HG03439 (cell line): ENCODE measurements at regions not wholly inside any gene's neighbourhood (a gene's known extent, or its start where the extent isn't known, plus 50 kb on each side); places are given as distances from the start of the nearest gene placed in this dataset.
"Not testable (repeated sequence)": the region's sequence is repeated elsewhere in the genome, so short reads cannot be mapped to it uniquely, and the experiment has no call there.

Experiments
- ATAC-seq: cut with Tn5 transposase; IDR thresholded peaks from one replicate; pipeline ENCODE4 v1.9.1; 2021; ENCODE audit warnings: mild to moderate bottlenecking, moderate library complexity; ENCODE audit not compliant: unreplicated experiment

DNA sequence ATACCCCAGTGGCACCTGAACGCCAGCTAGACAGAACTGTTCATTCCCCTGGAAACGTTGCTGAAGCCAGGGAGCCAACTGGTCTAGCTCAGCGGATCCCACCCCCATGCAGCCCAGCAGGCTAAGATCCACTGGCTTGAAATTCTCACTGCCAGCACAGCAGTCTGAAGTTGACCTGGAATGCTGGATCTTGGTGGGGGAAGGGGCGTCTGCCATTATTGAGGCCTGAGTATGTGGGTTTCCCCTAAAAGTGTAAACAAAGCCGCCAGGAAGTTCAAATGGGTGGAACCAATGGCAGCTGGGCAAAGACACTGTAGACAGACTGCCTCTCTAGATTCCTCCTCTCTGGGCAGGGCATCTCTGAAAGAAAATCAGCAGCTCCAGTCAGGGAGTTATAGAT is 213.0 kb downstream of the NKX6-1 start:
- no peak for ATAC-seq

DNA sequence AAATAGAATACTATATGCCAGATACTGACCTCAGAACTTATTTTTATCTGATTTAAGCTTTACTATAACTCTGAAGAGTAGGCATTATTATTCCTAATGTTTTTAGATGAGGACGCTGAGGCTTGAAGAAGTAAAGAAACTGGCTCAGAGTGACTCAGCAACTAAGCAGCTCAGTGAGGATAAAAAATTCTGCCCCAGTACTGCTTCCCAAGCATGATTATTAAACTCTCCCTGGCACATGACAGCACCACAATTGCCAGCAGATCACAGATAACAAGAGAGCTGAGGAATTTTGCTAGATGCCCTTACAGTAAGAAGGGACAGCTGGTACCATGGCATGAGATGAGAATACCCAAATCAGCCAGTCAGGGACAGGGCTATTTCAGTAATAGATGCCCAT is 219.4 kb downstream of the NKX6-1 start:
- no peak for ATAC-seq

- no peak for ATAC-seq
Observed at GRCh38 chr4:84277923-84278322, 221.2 kb downstream of the NKX6-1 start.

GRCh38 chr4:84276752-84277151 is 222.3 kb downstream of the NKX6-1 start:
- ATAC-seq: no peak

DNA sequence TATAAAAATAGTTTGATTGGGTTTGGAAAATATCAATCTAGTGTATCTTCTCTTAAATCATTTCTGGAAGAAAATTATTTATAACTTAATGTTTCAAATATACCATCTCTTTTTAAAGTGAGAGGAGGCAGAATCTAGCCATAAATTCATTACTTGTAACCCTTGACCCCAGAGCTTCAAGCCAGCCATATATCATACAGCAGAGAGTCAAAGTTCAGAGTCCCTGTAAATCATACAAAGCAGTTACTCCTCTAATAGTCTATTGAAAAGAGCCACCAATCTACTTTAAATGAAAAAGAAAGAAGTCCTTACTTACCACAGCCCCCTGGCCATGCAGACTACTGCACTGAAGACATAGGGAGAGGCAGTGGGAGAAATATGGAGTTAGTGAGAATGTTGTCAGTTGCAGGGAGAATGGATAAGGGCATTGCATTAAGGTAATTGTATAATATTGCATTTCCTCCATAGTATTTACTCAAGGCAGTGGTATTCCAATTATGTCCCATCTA is 229.5 kb downstream of the NKX6-1 start:
- no peak for ATAC-seq

GRCh38 chr4:84264652-84265051 is 234.4 kb downstream of the NKX6-1 start:
- no peak for ATAC-seq

DNA sequence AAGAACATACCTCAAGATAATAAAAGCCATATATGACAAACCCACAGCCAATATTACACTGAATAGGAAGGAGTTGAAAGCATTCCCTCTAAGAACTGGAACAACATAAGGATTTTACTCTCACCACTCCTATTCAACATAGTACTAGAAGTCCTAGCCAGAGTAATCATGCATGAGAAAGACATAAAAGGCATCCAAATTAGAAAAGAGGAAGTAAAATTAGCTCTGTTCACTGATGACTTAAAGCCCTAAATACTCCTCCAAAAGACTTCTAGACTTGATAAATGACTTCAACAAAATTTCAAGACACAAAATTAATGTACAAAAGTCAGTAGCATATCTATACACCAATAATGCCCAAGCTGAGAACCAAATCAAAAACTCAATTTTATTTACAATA is 235.7 kb downstream of the NKX6-1 start:
- ATAC-seq: no peak

GRCh38 chr4:84260495-84260894 is 238.6 kb downstream of the NKX6-1 start:
- ATAC-seq: no peak

GRCh38 chr4:84258905-84259830 is 239.9 kb downstream of the NKX6-1 start:
- ATAC-seq: peak; percentile 67

GRCh38 chr4:84254537-84254936 is 244.6 kb downstream of the NKX6-1 start:
- no peak for ATAC-seq

DNA sequence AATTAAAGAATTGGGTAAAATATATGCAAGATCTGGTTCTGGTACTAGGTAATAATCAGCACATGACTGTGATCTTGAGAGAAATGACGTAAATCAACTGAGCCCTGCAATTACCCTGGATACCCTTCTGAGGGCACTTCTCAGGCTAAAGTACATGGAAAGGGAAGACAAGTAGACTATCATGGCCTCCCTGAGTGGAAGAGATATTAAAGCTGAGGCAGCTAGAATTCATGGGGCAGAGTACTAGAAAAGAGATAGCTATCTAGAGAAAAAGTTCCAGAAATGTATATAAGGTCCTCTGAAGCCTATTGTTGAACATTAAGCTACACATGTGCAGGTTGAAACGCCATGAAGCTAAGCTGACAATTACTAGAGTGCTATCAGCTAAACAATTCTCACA is 249.6 kb downstream of the NKX6-1 start:
- ATAC-seq: no peak

DNA sequence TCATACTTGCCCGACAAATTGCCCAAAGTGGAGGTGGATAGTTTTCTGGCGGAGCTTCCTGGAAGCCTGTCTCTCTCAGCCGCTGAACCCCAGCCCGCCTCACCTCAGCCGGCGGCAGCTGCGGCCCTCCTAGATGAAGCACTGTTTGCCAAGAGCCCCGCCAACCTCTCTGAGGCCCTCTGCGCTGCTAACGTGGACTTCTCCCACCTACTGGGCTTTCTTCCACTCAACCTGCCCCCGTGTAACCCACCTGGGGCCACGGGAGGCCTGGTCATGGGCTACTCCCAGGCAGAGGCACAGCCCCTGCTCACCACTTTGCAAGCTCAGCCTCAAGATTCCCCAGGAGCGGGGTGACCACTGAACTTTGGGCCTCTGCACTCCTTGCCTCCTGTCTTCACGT is 254.1 kb downstream of the NKX6-1 start:
- ATAC-seq: not testable (repeated sequence)

DNA sequence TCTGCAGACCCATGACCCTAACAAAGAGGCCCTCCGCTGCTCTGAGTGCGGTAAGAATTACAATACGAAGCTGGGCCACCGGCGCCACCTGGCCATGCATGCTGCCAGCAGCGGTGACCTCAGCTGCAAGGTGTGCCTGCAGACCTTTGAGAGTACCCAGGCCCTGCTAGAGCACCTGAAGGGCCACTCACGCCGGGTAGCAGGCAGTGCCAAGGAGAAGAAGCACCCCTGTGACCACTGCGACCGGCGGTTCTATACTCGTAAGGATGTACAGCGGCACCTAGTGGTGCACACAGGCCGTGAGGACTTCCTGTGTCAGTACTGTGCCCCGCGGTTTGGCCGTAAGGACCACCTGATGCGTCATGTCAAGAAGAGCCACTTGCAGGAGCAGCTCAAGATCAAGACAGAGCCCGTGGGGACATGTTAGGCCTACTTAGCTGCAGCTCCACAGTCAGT is 254.7 kb downstream of the NKX6-1 start:
- ATAC-seq: not testable (repeated sequence)

DNA sequence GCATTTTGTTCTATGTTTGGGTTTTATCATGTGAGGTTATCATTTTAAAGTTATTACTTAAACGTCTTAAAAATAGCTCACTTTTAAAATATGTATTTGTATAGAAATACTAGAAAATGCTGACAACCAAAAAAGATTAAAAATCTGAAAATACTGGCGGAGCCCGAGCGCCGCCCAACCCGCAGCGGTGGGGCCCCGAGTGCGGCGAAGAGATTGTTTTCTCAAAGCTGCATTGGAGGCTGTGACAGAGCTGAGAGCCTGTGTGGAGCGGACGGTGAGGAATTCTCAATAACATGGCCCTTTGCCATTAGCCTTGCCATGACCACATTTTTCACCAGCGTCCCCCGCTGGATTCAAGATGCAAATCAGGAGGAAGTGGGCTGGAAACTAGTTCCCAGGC is 255.4 kb downstream of the NKX6-1 start:
- ATAC-seq: no peak

GRCh38 chr4:84239278-84239845 is 259.7 kb downstream of the NKX6-1 start:
- ATAC-seq: no peak

- no peak for ATAC-seq
Observed at GRCh38 chr4:84238247-84239090, 260.6 kb downstream of the NKX6-1 start.

DNA sequence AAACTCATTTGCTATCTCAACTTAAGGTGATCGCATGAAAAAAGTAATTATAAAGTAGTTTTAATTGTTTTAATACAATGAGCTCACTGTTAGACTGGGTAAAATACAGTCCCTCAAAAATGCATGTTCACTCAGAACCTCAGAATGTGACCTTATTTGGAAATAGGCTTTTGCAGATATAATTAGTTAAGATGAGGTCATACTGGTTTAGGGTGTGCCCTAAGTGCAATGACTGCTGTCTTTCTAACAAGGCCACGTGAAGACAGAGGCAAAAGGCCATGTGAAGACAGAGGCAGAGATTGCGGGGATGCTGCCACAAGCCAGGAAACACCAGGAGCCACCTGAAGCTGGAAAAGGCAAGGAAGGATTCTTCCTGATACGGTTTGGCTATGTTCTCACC is 262.1 kb downstream of the NKX6-1 start:
- no peak for ATAC-seq

GRCh38 chr4:84235126-84235944 is 263.8 kb downstream of the NKX6-1 start:
- peak; percentile 99 for ATAC-seq

- ATAC-seq: no peak
Observed at GRCh38 chr4:84232309-84233095, 266.6 kb downstream of the NKX6-1 start.
